NCI-H146 treated with DMSO at 0.1 percent for 48 hours (cell line): ENCODE measurements at regions not wholly inside any gene's neighbourhood (a gene's known extent, or its start where the extent isn't known, plus 50 kb on each side); places are given as distances from the start of the nearest gene placed in this dataset.
"Not testable (repeated sequence)": the region's sequence is repeated elsewhere in the genome, so short reads cannot be mapped to it uniquely, and the experiment has no call there.

Experiments
- DNase-seq: peaks from one replicate; lab custom pipeline; 2025; ENCODE audit not compliant: unreplicated experiment; lab: John Stamatoyannopoulos, UW

- DNase-seq, result no peak
Observed at GRCh38 chr6:85132091-85132490, 317.8 kb upstream of the NT5E start.

- DNase-seq, result no peak
Observed at GRCh38 chr6:85130743-85131142, 319.1 kb upstream of the NT5E start.

- no peak for DNase-seq
Observed at GRCh38 chr6:85129881-85130280, 320.0 kb upstream of the NT5E start.

GRCh38 chr6:85128781-85129180 lies 321.1 kb upstream of the NT5E start:
- no peak for DNase-seq

- not testable (repeated sequence) for DNase-seq
Observed at GRCh38 chr6:85128256-85128655, 321.6 kb upstream of the NT5E start.

- DNase-seq, result no peak
Observed at GRCh38 chr6:85127696-85128243, 322.1 kb upstream of the NT5E start.

- no peak for DNase-seq
Observed at GRCh38 chr6:85127168-85127498, 322.8 kb upstream of the NT5E start.

- DNase-seq, result no peak
Observed at GRCh38 chr6:85126485-85127167, 323.3 kb upstream of the NT5E start.

GRCh38 chr6:85125526-85125925 lies 324.4 kb upstream of the NT5E start:
- DNase-seq, result no peak

GRCh38 chr6:85124472-85125354 lies 325.2 kb upstream of the NT5E start:
- DNase-seq, result no peak

- no peak for DNase-seq
Observed at GRCh38 chr6:85121158-85121557, 328.7 kb upstream of the NT5E start.

GRCh38 chr6:85118652-85119235 lies 331.1 kb upstream of the NT5E start:
- no peak for DNase-seq

GRCh38 chr6:85118233-85118632 lies 331.6 kb upstream of the NT5E start:
- DNase-seq, result no peak

GRCh38 chr6:85116475-85116874 lies 333.4 kb upstream of the NT5E start:
- no peak for DNase-seq

GRCh38 chr6:85115876-85116275 lies 334.0 kb upstream of the NT5E start:
- no peak for DNase-seq

GRCh38 chr6:85115376-85115775 lies 334.5 kb upstream of the NT5E start:
- no peak for DNase-seq

GRCh38 chr6:85114581-85114935 lies 335.3 kb upstream of the NT5E start:
- no peak for DNase-seq

- DNase-seq, result no peak
Observed at GRCh38 chr6:85113934-85114580, 335.8 kb upstream of the NT5E start.

GRCh38 chr6:85112540-85112939 lies 337.3 kb upstream of the NT5E start:
- no peak for DNase-seq

GRCh38 chr6:85111481-85112011 lies 338.3 kb upstream of the NT5E start:
- no peak for DNase-seq

GRCh38 chr6:85110943-85111342 lies 338.9 kb upstream of the NT5E start:
- no peak for DNase-seq
